Hematopoietic multipotent progenitor cell treated with erythropoietin and hydrocortisone succinate and interleukin-3 and kit ligand, for 4 days (in vitro differentiated cells): ENCODE measurements at regions not wholly inside any gene's neighbourhood (a gene's known extent, or its start where the extent isn't known, plus 50 kb on each side); places are given as distances from the start of the nearest gene placed in this dataset.
"Not testable (repeated sequence)": the region's sequence is repeated elsewhere in the genome, so short reads cannot be mapped to it uniquely, and the experiment has no call there.

Experiments
- DNase-seq: peaks from one replicate; pipeline ENCODE4 v3.0.0-alpha.2; 2015

- DNase-seq: no peak
Measured at GRCh38 chr1:195012995-195013394, 1595.2 kb downstream of the KCNT2 start.

DNA sequence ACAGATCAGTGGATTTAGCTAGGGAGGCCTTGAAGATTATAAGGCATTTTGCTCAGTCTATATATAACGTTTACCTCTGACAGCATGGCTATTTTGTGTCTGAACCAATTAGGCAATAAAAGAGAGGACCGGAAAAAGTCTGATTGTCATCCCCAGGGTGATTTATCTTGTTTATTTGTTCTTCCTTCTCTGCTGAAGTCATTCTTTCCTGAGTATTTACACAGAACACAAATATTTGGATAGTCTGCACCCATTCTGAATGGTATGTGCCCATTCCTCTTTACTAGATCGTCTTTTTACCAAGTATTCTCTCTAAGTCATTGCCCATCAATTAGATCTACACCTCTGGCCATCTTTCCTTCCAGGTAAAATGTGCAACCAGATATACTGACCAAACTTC is 1602.9 kb downstream of the KCNT2 start:
- DNase-seq: no peak

- DNase-seq: no peak
Measured at GRCh38 chr1:194990483-194990882, 1617.8 kb downstream of the KCNT2 start.

- DNase-seq: no peak
Measured at GRCh38 chr1:194975913-194976312, 1632.3 kb downstream of the KCNT2 start.

- DNase-seq: no peak
Measured at GRCh38 chr1:194968916-194969315, 1639.3 kb downstream of the KCNT2 start.

DNA sequence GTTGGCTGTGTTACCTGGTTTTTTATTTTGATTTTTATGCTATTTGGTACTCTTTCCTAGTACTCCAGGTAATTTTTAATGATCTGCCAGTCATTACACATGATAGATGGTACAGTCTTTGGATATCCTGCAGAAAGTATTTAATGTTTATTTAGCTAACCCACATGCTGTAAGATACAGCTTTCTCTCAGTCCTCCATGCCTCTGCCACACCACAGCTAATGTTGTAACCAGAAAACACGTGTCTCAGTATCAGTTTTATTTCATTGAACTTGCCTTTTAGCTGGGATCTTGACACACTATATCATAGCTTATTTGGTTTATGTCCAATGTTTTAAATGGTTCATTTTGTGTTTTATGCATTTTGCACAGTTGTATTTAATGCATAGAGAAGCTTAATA is 1648.4 kb downstream of the KCNT2 start:
- no peak for DNase-seq

DNA sequence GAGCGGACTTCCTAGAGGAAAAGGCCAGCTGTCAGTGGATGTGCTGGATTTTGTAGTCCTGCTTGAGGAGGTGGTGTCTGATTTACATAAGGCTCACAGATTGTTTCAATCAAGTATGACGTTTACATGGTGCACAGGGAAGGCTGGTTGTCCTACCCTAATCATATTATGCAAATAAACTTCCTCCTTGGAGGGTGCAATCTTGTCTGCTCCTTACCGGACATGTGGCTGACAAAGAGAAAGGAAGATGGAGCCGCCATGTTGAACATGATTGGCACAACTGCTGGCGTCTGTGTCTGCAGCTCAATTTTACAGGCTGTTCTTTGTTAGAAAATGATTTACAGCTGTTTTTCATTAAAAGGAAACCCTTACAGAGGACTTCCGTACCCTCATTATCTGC is 1656.1 kb downstream of the KCNT2 start:
- DNase-seq: no peak

DNA sequence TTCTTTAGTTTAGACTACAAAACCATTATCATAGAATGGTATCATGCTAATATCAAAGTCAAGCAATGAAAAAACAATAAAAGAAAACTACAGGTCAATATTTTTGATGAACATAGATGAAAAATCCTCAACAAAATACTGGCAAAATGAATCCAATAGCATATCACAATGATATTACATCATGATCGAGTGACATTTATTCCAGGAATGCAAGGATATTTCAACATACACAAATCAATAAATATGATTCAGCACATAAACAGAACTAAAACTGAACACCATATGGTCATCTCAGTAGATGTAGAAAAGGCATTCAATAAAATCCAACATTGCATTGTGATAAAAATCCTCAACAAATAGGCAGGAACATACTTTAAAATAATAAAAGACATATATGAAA is 1657.7 kb downstream of the KCNT2 start:
- no peak for DNase-seq

DNA sequence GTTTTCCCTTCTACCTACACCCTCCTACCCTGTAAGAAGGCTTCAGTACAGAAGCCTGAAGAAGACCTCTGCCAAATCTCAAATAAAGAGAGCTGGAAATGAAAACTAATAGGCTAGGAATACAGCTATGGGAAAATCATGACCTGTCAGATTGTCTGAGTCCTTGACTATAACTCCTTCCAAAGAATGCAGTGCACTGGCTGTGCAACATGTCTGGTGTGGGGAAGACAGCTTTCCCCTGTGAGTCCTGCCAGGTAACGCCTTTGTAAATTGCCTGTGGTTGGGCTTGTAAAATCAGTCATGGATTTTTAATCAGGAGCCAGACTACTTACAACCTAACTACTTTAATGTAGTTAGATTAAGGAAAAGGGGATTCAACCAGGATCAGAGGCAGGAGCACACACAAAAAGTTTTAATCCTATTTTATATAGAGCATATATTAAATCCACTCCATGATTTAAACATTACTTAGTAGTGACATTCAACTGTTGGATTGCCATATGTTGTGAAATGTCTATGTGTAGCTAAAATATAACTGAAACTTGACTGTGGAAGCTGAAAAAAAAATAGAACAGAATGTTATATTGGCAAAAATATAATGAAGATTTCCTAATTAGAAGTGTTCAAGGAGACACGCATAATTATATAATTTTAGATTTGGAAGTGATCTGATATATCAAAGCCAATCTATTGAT is 1667.8 kb downstream of the KCNT2 start:
- DNase-seq: no peak

- no peak for DNase-seq
Measured at GRCh38 chr1:194935864-194936263, 1672.4 kb downstream of the KCNT2 start.

DNA sequence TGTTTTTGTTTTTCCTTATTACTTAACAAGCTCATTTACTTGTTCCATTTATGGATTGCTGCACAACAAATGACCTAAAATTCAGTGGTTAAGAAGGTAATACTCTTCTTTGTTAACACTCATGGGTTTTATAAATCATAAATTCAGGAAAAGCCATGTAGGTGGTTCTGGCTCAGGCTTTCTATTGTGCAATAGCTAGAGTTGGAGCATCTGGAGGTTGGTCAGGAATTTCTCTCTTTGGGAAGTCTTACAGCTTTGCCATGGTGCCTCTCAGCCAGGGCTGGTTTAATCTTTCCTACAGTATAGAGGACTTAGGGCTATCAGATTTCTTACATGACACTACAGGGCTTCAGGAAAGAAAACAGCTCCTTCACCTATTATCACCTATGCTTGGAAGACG is 1677.1 kb downstream of the KCNT2 start:
- no peak for DNase-seq

DNA sequence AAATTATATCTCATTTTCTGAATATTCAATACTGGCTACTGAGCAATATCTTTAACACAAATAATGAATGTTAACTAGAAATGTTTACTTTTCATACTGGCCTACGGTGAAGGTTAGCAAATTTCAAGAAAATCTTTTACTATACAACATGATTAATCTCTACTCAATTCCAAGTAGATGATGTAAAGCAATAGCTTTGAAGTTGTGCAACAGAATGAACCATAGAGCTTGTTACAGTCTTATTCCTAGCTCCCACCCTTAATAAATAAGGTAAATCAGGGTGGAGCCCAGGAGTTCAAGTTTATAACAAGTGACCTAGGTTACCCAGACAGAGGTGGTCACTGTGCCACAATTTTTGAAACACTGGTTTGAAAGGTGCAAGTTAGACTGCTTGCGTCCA is 1678.1 kb downstream of the KCNT2 start:
- DNase-seq: no peak

GRCh38 chr1:194929357-194929756 is 1678.9 kb downstream of the KCNT2 start:
- DNase-seq: no peak

- no peak for DNase-seq
Measured at GRCh38 chr1:194919146-194919545, 1689.1 kb downstream of the KCNT2 start.

DNA sequence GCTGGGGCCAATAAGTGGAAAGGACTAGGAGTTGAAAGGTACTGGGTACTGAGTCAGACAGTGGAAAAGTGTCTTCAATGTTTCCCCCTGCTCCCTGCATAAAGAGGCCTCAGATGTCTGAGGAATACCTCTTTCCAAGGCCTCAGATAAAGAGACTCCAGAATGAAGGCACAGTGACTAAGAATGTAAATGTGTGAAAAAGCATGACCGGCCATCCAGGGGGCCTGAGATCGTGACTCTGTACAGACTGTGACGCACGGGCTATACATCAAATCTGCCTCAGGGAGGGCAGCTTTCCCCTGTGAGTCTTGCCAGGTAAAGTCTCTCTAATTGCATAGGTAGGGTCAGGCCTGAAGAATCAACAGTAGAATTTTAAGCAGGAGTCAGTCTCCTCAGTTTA is 1690.5 kb downstream of the KCNT2 start:
- DNase-seq: no peak

DNA sequence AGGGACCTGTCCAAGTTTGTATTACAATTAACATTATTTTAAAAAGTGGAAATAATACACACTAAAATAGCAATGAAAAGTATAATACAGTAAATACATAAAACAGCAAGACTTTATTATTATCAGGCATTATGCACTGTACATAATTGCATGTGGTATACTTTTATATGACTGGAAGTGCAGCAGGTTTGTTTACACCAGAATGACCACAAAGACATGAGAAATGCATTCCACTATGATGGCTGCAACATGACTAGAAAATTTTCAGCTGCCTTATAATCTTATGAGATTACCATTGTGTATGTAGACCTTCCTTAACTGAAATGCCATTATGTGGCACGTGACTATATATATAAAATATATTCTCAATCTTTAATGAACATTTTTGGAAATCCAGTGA is 1699.6 kb downstream of the KCNT2 start:
- no peak for DNase-seq

DNA sequence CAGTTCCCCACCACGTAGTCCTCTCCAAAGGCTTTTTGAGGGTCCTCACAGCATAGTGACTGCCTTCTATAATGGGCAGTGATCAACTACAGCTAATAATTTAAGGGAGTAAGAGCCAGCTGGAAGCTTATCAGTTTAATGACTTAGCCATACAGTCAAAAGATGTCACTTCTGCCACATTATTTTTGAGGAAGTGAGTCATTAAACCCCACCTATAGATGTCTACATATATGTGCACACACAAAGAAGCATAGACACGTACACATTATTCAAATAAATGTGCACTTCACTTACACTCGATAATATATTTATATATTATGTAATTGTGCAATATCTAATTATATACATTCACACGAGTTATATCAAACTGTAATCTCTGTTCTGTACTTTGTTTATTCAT is 1704.7 kb downstream of the KCNT2 start:
- DNase-seq: no peak

GRCh38 chr1:194889310-194889709 is 1702.9 kb upstream of the B3GALT2 start:
- DNase-seq: no peak

DNA sequence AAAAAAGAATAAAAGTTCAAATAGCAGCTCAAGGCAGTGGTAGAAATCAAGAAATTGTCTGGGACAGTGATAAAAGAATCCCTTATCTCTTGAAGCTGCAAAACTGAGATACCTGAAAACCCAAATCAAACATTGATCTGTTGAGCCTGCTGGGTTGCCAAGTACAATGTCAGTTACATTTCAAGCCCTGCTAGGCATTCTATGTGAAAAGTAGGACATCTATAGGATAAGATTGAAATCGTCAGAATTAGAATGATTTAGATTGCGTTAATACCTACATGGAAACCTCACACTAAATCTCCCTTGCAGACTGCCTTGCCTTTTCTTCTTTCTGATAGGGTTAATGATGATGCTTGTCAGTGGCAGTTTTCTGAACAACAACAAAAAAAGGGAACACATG is 1684.4 kb upstream of the B3GALT2 start:
- no peak for DNase-seq

DNA sequence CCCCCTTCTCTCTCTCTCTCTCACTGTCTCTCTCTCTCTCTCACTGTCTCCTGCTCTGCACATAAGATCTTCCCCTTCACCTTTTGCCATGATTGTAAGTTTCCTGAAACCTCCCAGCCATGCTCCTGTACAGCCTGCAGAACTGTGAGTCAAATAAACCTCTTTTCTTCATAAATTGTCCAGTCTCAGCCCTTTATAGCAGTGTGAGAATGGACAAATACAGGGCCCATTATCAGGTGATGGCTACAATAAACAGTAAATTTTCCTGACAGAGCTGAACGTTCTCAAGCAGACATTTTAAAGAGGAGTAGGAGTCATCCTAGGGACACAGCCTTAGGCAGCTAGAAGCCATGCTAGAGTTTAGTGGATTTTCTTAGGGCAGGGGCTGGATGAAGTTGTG is 1679.7 kb upstream of the B3GALT2 start:
- no peak for DNase-seq

DNA sequence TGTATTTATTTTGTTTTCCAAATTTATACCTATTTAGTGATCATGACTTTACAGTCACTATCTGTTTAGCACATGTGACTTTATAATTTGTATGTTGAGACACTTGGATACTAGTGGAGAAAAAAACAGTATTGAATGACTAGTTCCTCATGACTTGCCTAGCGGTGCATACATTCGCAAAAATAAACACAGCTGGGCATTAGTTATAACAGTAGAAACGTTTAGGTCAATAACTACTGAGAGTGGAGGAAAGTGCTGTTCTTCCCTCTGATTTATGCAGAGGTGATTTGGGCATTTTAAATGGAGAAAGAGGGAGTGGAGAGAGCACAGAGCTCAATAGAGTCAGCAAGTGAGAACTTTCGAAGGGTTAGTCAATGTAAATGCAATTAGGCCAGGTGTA is 1679.0 kb upstream of the B3GALT2 start:
- DNase-seq: no peak

DNA sequence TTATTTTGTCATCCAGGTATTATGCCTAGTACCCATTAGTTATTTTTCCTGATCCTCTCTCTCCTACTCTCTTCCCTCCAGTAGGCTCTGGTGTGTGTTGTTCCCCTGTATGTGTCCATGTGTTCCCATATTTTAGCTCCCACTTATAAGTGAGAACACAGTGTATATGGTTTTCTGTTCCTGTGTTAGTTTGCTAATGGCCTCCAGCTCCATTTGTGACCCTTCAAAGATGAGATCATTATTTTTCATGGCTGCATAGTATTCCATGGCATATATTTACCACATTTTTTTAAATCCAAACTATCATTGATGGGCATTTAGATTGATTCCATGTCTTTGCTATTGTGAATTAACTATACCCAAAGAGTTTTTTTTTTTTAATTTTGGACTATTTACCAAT is 1675.7 kb upstream of the B3GALT2 start:
- no peak for DNase-seq

DNA sequence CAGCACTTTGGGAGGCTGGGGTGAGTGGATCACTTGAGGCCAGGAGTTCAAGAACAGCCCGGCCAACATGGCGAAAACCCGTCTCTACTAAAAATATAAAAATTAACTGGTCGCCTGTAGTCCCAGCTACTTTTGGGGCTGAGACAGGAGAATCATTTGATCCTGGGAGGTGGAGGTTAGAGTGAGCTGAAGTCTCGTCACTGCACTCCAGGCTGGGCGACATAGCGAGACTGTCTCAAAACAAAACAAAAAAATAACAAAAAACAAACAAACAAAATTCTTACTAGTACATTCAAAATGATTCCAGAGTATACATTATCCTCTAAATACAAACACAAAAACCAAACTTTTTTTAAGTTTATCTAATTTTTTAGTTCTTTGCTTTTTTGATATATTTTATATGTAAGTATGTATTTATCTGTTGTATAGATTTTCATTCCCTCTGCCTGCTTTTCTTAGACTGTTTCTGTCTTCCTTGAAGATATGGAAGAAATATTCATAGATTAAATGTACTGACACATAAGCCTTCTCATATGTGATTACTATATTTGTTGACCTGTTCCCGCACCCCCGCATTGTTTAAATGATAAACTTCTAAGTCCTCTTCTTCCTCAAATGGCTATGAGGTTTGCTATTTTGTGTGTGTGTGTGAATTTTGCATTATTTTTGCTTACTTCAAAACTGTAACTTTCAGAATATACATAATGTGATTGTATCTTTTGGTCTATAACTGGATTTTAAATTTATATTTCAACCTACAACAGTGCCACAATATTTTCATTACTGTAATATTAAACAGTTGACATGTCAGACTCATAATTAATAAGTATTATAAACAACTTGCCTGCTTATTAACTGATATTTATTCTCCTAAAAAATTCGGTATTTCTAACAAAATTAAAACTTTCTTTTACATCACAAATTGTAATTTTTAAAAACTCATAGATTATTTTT is 1674.1 kb upstream of the B3GALT2 start:
- DNase-seq: no peak

GRCh38 chr1:194859481-194860154 is 1673.2 kb upstream of the B3GALT2 start:
- not testable (repeated sequence) for DNase-seq
